ENCODE measurements at regions not wholly inside any gene's neighbourhood (a gene's known extent, or its start where the extent isn't known, plus 50 kb on each side); places are given as distances from the start of the nearest gene placed in this dataset.

GRCh38 chr3:106882297-106882696 lies 494.9 kb upstream of the CCDC54 start:
- TF ChIP-seq CTCF (IDR thresholded peaks at IDR 0.05; ENCODE audit: insufficient read depth, low read length) (no peak), POLR2AphosphoS5 (IDR thresholded peaks at IDR 0.05; ENCODE audit: low read depth) (no peak), REST (IDR thresholded peaks at IDR 0.05; ENCODE audit: insufficient replicate concordance, low read depth) (no peak), GABPA (IDR thresholded peaks at IDR 0.05; ENCODE audit: low read depth) (no peak)

Data from HL-60 (cell line).